ENCODE measurements at regions not wholly inside any gene's neighbourhood (a gene's known extent, or its start where the extent isn't known, plus 50 kb on each side); places are given as distances from the start of the nearest gene placed in this dataset.

GRCh38 chr1:104331763-104332162 lies 582.1 kb downstream of the AMY1C start:
- TF ChIP-seq CTCF (IDR thresholded peaks at IDR 0.05) (no peak), POLR2AphosphoS5 (IDR thresholded peaks at IDR 0.05; ENCODE audit: low read depth, low read length) (no peak)

Data from Panc1 (cell line).